Retinal pigment epithelial cell (primary cell): ENCODE measurements at regions not wholly inside any gene's neighbourhood (a gene's known extent, or its start where the extent isn't known, plus 50 kb on each side); places are given as distances from the start of the nearest gene placed in this dataset.
"Not testable (repeated sequence)": the region's sequence is repeated elsewhere in the genome, so short reads cannot be mapped to it uniquely, and the experiment has no call there.

ENCODE experiments used
- DNase-seq: peaks from one replicate; pipeline ENCODE4 v3.0.0-alpha.2; 2010; ENCODE audit warnings: low read depth
- H3K4me3 ChIP-seq: 2 replicates; pipeline ENCODE4 v1.5.1; 2011; ENCODE audit warnings: mild to moderate bottlenecking, low read length, control low read depth, moderate library complexity
- TF ChIP-seq, protein P1 (sequence below): conservative IDR thresholded peaks from 2 replicates; pipeline ENCODE4 v1.5.1; 2011; ENCODE audit warnings: low read depth, low read length, control low read depth, inconsistent platforms

- DNase-seq = no peak
- H3K4me3 ChIP-seq = no peak overlapping the region
- TF ChIP-seq, protein P1, sequence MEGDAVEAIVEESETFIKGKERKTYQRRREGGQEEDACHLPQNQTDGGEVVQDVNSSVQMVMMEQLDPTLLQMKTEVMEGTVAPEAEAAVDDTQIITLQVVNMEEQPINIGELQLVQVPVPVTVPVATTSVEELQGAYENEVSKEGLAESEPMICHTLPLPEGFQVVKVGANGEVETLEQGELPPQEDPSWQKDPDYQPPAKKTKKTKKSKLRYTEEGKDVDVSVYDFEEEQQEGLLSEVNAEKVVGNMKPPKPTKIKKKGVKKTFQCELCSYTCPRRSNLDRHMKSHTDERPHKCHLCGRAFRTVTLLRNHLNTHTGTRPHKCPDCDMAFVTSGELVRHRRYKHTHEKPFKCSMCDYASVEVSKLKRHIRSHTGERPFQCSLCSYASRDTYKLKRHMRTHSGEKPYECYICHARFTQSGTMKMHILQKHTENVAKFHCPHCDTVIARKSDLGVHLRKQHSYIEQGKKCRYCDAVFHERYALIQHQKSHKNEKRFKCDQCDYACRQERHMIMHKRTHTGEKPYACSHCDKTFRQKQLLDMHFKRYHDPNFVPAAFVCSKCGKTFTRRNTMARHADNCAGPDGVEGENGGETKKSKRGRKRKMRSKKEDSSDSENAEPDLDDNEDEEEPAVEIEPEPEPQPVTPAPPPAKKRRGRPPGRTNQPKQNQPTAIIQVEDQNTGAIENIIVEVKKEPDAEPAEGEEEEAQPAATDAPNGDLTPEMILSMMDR = no peak
Measured at GRCh38 chr7:116403265-116403664, 96.3 kb upstream of the CAV2 start.

- DNase-seq = no peak
- TF ChIP-seq, protein P1 = no peak
- no peak overlapping the region for H3K4me3 ChIP-seq
Measured at GRCh38 chr7:116404389-116404788, 95.1 kb upstream of the CAV2 start.

GRCh38 chr7:116405810-116406209 lies 93.7 kb upstream of the CAV2 start:
- TF ChIP-seq, protein P1 = no peak
- no peak overlapping the region for H3K4me3 ChIP-seq
- no peak for DNase-seq

- no peak overlapping the region for H3K4me3 ChIP-seq
- TF ChIP-seq, protein P1 = no peak
- no peak for DNase-seq
Measured at GRCh38 chr7:116407165-116407564, 92.4 kb upstream of the CAV2 start.

- TF ChIP-seq, protein P1 = no peak
- no peak for DNase-seq
- no peak overlapping the region for H3K4me3 ChIP-seq
Measured at GRCh38 chr7:116408166-116408565, 91.4 kb upstream of the CAV2 start.

DNA sequence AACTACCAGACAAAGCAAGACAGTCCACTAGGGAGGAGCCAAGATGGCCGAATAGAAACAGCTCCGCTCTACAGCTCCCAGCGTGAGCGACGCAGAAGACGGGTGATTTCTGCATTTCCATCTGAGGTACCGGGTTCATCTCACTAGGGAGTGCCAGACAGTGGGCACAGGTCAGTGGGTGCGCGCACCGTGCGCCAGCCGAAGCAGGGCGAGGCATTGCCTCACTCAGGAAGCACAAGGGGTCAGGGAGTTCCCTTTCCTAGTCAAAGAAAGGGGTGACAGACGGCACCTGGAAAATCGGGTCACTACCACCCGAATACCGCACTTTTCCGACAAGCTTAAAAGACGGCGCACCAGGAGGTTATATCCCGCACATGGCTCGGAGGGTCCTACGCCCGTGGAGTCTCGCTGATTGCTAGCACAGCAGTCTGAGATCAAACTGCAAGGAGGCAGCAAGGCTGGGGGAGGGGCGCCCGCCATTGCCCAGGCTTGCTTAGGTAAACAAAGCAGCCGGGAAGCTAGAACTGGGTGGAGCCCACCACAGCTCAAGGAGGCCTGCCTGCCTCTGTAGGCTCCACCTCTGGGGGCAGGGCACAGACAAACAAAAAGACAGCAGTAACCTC lies 90.6 kb upstream of the CAV2 start:
- H3K4me3 ChIP-seq, DNase-seq: not testable (repeated sequence)

DNA sequence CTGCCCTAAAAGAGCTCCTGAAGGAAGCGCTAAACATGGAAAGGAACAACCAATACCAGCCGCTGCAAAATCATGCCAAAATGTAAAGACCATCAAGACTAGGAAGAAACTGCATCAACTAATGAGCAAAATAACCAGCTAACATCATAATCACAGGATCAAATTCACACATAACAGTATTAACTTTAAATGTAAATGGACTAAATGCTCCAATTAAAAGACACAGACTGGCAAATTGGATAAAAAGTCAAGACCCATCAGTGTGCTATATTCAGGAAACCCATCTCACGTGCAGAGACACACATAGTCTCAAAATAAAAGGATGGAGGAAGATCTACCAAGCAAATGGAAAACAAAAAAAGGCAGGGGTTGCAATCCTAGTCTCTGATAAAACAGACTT lies 88.8 kb upstream of the CAV2 start:
- H3K4me3 ChIP-seq, DNase-seq: not testable (repeated sequence)

DNA sequence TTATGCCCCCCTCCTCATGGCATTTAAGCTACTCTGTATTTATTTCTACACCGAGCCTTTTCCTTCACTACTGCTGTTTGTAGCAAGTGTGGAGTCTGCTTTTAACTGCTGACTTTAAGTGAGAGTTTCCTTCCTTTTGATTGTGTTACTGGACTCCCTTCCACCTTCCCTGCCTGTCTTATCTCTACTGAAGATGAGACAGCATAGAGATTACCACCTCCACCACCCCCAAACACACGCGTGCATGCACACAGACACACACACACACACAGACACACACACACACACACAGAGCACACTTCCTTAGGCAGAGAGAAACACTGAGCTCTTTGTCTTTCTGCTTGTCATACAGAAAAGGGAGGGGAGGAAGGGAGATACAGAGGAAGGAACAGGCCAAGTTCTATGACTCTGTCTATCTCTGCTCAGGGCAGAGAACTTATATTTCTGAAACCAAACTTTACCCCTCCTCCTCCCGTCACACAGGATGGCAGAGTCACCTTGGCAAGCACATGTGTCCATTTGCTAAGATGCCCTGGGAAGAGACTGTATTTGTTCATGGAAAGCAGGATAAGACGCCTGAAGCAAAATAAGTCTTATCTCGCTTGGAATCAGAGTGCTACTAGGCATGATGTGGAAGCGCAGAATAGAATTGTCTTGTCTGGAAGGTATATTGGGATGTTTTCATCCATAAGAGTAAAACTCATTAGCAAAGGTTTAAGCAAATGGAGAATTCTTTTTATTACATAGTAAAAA lies 81.8 kb upstream of the CAV2 start:
- TF ChIP-seq, protein P1 = no peak
- no peak overlapping the region for H3K4me3 ChIP-seq
- no peak for DNase-seq
